NCI-H345 (cell line): ENCODE measurements at regions not wholly inside any gene's neighbourhood (a gene's known extent, or its start where the extent isn't known, plus 50 kb on each side); places are given as distances from the start of the nearest gene placed in this dataset.
"Not testable (repeated sequence)": the region's sequence is repeated elsewhere in the genome, so short reads cannot be mapped to it uniquely, and the experiment has no call there.

Experiments
- DNase-seq: peaks from one replicate; lab custom pipeline; 2025; lab: John Stamatoyannopoulos, UW

GRCh38 chrX:40373025-40373424 lies 207.7 kb upstream of the ATP6AP2 start:
- no peak for DNase-seq

- no peak for DNase-seq
Measured at GRCh38 chrX:40371376-40371775, 209.4 kb upstream of the ATP6AP2 start.

- no peak for DNase-seq
Measured at GRCh38 chrX:40368611-40369061, 212.1 kb upstream of the ATP6AP2 start.

- DNase-seq = no peak
Measured at GRCh38 chrX:40366661-40367060, 214.1 kb upstream of the ATP6AP2 start.

- not testable (repeated sequence) for DNase-seq
Measured at GRCh38 chrX:40362291-40362690, 218.5 kb upstream of the ATP6AP2 start.

- no peak for DNase-seq
Measured at GRCh38 chrX:40360557-40360956, 220.2 kb upstream of the ATP6AP2 start.

- no peak for DNase-seq
Measured at GRCh38 chrX:40359593-40359992, 221.2 kb upstream of the ATP6AP2 start.

GRCh38 chrX:40358994-40359393 lies 221.8 kb upstream of the ATP6AP2 start:
- DNase-seq = no peak

GRCh38 chrX:40349251-40349650 lies 231.5 kb upstream of the ATP6AP2 start:
- no peak for DNase-seq

- no peak for DNase-seq
Measured at GRCh38 chrX:40346379-40346778, 234.4 kb upstream of the ATP6AP2 start.

GRCh38 chrX:40343319-40343718 lies 237.5 kb upstream of the ATP6AP2 start:
- no peak for DNase-seq

GRCh38 chrX:40340116-40340515 lies 240.7 kb upstream of the ATP6AP2 start:
- DNase-seq = no peak

- no peak for DNase-seq
Measured at GRCh38 chrX:40333344-40333743, 235.6 kb upstream of the BCOR start.

GRCh38 chrX:40331762-40332161 lies 234.0 kb upstream of the BCOR start:
- no peak for DNase-seq

GRCh38 chrX:40331353-40331752 lies 233.6 kb upstream of the BCOR start:
- DNase-seq = no peak

- no peak for DNase-seq
Measured at GRCh38 chrX:40329616-40330015, 231.9 kb upstream of the BCOR start.

GRCh38 chrX:40327085-40327484 lies 229.3 kb upstream of the BCOR start:
- no peak for DNase-seq

GRCh38 chrX:40326186-40326965 lies 228.6 kb upstream of the BCOR start:
- no peak for DNase-seq

- DNase-seq = no peak
Measured at GRCh38 chrX:40325161-40325560, 227.4 kb upstream of the BCOR start.

- no peak for DNase-seq
Measured at GRCh38 chrX:40323977-40324376, 226.2 kb upstream of the BCOR start.

GRCh38 chrX:40320819-40321218 lies 223.1 kb upstream of the BCOR start:
- DNase-seq = no peak

- DNase-seq = no peak
Measured at GRCh38 chrX:40318801-40319200, 221.0 kb upstream of the BCOR start.

- DNase-seq = no peak
Measured at GRCh38 chrX:40318076-40318475, 220.3 kb upstream of the BCOR start.

GRCh38 chrX:40316502-40316901 lies 218.7 kb upstream of the BCOR start:
- DNase-seq = no peak
